ENCODE measurements at regions not wholly inside any gene's neighbourhood (a gene's known extent, or its start where the extent isn't known, plus 50 kb on each side); places are given as distances from the start of the nearest gene placed in this dataset.

- ChIA-PET POLR2A (no interaction called here), CTCF (ENCODE audit: unreplicated experiment) (interaction anchor here (0.9 kb wide), 1 partner anchor 450 kb away, joined by 3 read pairs; no protein-coding TSS in a partner anchor)
Measured at GRCh38 chr14:71287567-71287966, 380.3 kb downstream of the PCNX1 start.

GRCh38 chr14:71289536-71289935 is 382.3 kb downstream of the PCNX1 start:
- no peaks in the 10 kb centered on the region for H3K79me2 ChIP-seq (ENCODE audit: insufficient read depth, low read depth, low read length)
- no peaks in the 10 kb centered on the region for H3K36me3 ChIP-seq (ENCODE audit: insufficient read depth, low read length)
- ChIA-PET POLR2A (interaction anchor here (0.6 kb wide), 1 partner anchor 267 kb away, joined by 3 read pairs; no protein-coding TSS in a partner anchor), CTCF (ENCODE audit: unreplicated experiment) (no interaction called here)
- H3K9me2 ChIP-seq (ENCODE audit: insufficient read depth, low read length), result no peaks in the 10 kb centered on the region
- H3K4me2 ChIP-seq (ENCODE audit: low read length), result peak overlapping the region; percentile 35; the same call in 1 of the 2 replicates
- TF ChIP-seq EZH2phosphoT487 (IDR thresholded peaks at IDR 0.05; ENCODE audit: borderline replicate concordance, low read depth, low read length), result no peak
- TF ChIP-seq CTCF (conservative IDR thresholded peaks at IDR 0.05; ENCODE audit: low read length), result no peak
- H3K27ac ChIP-seq (ENCODE audit: low read depth, low read length, poor library complexity, severe bottlenecking), result no peak overlapping the region
- H3K4me1 ChIP-seq (ENCODE audit: insufficient read depth, low read length, poor library complexity, severe bottlenecking), result peaks cover 14% of the 10 kb centered on the region
- H3K9me3 ChIP-seq (ENCODE audit: low read length), result no peaks in the 10 kb centered on the region; the same call in 1 of the 2 replicates
- H2AFZ ChIP-seq (ENCODE audit: low read length), result 0 out of 2 replicates have a peak overlapping the region, but pooled peaks have one; percentile 60
- H4K20me1 ChIP-seq (ENCODE audit: insufficient read depth, low read length), result no peaks in the 10 kb centered on the region
- no TSS peak for BruUV-seq (replicated peaks)
- intact Hi-C loops (cut with micrococcal nuclease; ENCODE audit: unreplicated experiment), result no loop called here
- no peak overlapping the region for H3K4me3 ChIP-seq (ENCODE audit: low read depth, low read length, poor library complexity, severe bottlenecking)
- DNase-seq (ENCODE audit: low spot score), result peak; percentile 70

More at GRCh38 chr14:71287567-71287966, 380.3 kb downstream of the PCNX1 start:
- no peak overlapping the region for H3K27ac ChIP-seq (ENCODE audit: low read depth, low read length, poor library complexity, severe bottlenecking)
- no peaks in the 10 kb centered on the region for H3K9me2 ChIP-seq (ENCODE audit: insufficient read depth, low read length)
- no peaks in the 10 kb centered on the region for H4K20me1 ChIP-seq (ENCODE audit: insufficient read depth, low read length)
- H3K9me3 ChIP-seq (ENCODE audit: low read length), result no peaks in the 10 kb centered on the region
- no peak overlapping the region for H3K4me2 ChIP-seq (ENCODE audit: low read length)
- peaks cover 14% of the 10 kb centered on the region for H3K4me1 ChIP-seq (ENCODE audit: insufficient read depth, low read length, poor library complexity, severe bottlenecking)
- H3K4me3 ChIP-seq (ENCODE audit: low read depth, low read length, poor library complexity, severe bottlenecking), result no peak overlapping the region
- no peak for DNase-seq (ENCODE audit: low spot score)
- TF ChIP-seq EZH2phosphoT487 (IDR thresholded peaks at IDR 0.05; ENCODE audit: borderline replicate concordance, low read depth, low read length) (no peak), CTCF (conservative IDR thresholded peaks at IDR 0.05; ENCODE audit: low read length) (no peak)
- BruUV-seq (replicated peaks), result no TSS peak
- intact Hi-C loops (cut with micrococcal nuclease; ENCODE audit: unreplicated experiment), result no loop called here
- no peaks in the 10 kb centered on the region for H3K36me3 ChIP-seq (ENCODE audit: insufficient read depth, low read length)
- no peak overlapping the region for H2AFZ ChIP-seq (ENCODE audit: low read length)
- no peaks in the 10 kb centered on the region for H3K79me2 ChIP-seq (ENCODE audit: insufficient read depth, low read depth, low read length)

DNA sequence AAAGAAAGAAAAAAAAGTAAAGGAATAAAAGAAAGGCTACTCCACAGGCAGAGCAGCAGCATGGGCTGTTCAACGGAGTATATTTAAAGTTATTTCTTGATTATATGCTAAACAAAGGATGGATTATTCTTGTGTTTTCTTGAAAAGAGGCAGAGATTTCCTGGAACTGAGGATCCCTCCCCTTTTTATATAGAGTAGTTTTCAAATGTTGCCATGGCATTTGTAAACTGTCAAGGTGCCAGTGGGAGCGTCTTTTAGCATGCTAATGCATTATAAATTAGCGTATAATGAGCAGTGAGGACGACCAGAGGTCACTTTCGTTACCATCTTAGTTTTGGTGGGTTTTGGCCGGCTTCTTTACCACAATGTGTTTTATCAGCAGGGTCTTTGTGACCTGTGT is 383.0 kb downstream of the PCNX1 start:
- intact Hi-C loops (cut with micrococcal nuclease; ENCODE audit: unreplicated experiment), result no loop called here
- Histone ChIP-seq H3K36me3 (ENCODE audit: insufficient read depth, low read length) (no peaks in the 10 kb centered on the region), H3K9me2 (ENCODE audit: insufficient read depth, low read length) (no peaks in the 10 kb centered on the region), H3K79me2 (ENCODE audit: insufficient read depth, low read depth, low read length) (no peaks in the 10 kb centered on the region), H3K27ac (ENCODE audit: low read depth, low read length, poor library complexity, severe bottlenecking) (no peak overlapping the region), H4K20me1 (ENCODE audit: insufficient read depth, low read length) (no peaks in the 10 kb centered on the region), H3K4me3 (ENCODE audit: low read depth, low read length, poor library complexity, severe bottlenecking) (no peak overlapping the region), H3K4me1 (ENCODE audit: insufficient read depth, low read length, poor library complexity, severe bottlenecking) (peaks cover 14% of the 10 kb centered on the region), H3K9me3 (ENCODE audit: low read length) (peaks cover 7% of the 10 kb centered on the region; the same call in 1 of the 2 replicates), H2AFZ (ENCODE audit: low read length) (no peak overlapping the region), H3K4me2 (ENCODE audit: low read length) (no peak overlapping the region)
- POLR2A ChIA-PET, result interaction anchor here (0.6 to 0.7 kb wide), 2 partner anchors 219 to 268 kb away, joined by 3 to 6 read pairs; no protein-coding TSS in a partner anchor
- CTCF ChIA-PET (ENCODE audit: unreplicated experiment), result no interaction called here
- DNase-seq (ENCODE audit: low spot score), result no peak
- no TSS peak for BruUV-seq (replicated peaks)
- TF ChIP-seq EZH2phosphoT487 (IDR thresholded peaks at IDR 0.05; ENCODE audit: borderline replicate concordance, low read depth, low read length) (no peak), CTCF (conservative IDR thresholded peaks at IDR 0.05; ENCODE audit: low read length) (no peak)
